Prostate gland (tissue), 2 donors: ENCODE measurements at regions not wholly inside any gene's neighbourhood (a gene's known extent, or its start where the extent isn't known, plus 50 kb on each side); places are given as distances from the start of the nearest gene placed in this dataset.

Experiments
- CTCF ChIP-seq, 4 experiments: fragments of 200-600 bp in 2 of 4; fragments of 450-650 bp in 2 of 4; sonication (generic) in 2 of 4; IDR thresholded peaks; 1 replicate in 3 of 4; 2 replicates in 1 of 4; pipeline ENCODE4 v1.5.1; 2016 to 2019; ENCODE audit warnings: antibody characterized with exemption in 4 of 4, mild to moderate bottlenecking in 2 of 4, moderate library complexity in 2 of 4
- POLR2A ChIP-seq: fragments of 450-650 bp; IDR thresholded peaks from one replicate; pipeline ENCODE4 v1.6.1; 2016; ENCODE audit warnings: antibody characterized with exemption, mild to moderate bottlenecking

DNA sequence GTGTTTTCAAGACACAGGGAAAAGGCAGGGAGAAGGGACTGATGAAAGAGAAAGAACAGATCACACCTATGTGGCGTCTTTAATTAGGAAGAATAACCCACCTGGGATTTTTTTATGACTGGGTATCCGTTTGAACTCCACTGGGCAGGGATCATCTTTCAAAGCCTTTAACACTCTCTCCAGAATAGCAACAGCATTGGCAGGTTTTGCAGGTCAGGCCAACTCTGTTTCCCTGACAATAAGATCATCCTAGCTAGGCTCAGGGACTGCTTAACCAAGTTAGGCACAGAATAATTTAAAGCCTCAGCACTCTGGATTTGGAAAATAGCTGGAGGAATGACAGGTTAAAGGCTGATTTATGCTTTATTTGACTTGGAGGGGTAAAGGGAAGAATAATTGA lies 117.6 kb downstream of the SUDS3 start:
- TF ChIP-seq CTCF (IDR thresholded peaks at IDR 0.05) = no peak
- TF ChIP-seq POLR2A = no peak
